Adrenal gland (tissue), 9 donors: ENCODE measurements at regions not wholly inside any gene's neighbourhood (a gene's known extent, or its start where the extent isn't known, plus 50 kb on each side); places are given as distances from the start of the nearest gene placed in this dataset.
A peak's percentile ranks its signal among the peaks of the same experiment; 100 is the strongest.

Experiments used
- DNase-seq, 7 donors: peaks; one replicate each; pipeline ENCODE4 v3.0.0-alpha.2; 2019 to 2020
- H3K27ac ChIP-seq, 5 donors: fragments of 200-600 bp; sonication (generic) in 4 of 5; 1 replicate in 3 of 5; 2 replicates in 2 of 5; pipeline versions ENCODE4 v1.5.1 to v1.8.0; 2016 to 2020; ENCODE audit warnings: mild to moderate bottlenecking in 1 of 5
- H3K27me3 ChIP-seq: fragments of 200-600 bp; 2 replicates; pipeline ENCODE4 v1.8.0; 2021
- H3K36me3 ChIP-seq, 2 donors: fragments of 200-600 bp; replicated peaks in 1 of 2; 1 replicate in 1 of 2; 2 replicates in 1 of 2; pipeline versions ENCODE4 v1.5.1 to v1.8.0; 2018 to 2022
- H3K4me1 ChIP-seq, 2 donors: fragments of 200-600 bp; replicated peaks in 1 of 2; 1 replicate in 1 of 2; 2 replicates in 1 of 2; pipeline versions ENCODE4 v1.5.1 to v1.8.0; 2018 to 2021
- H3K4me3 ChIP-seq, 4 donors: fragments of 200-600 bp; sonication (generic) in 3 of 4; one replicate each; pipeline ENCODE4 v1.5.1; 2016 to 2018
- H3K9me3 ChIP-seq, 3 donors: fragments of 200-600 bp; sonication (generic) in 1 of 3; replicated peaks in 1 of 3; 1 replicate in 2 of 3; 2 replicates in 1 of 3; pipeline versions ENCODE4 v1.5.1 to v1.8.0; 2016 to 2021
- POLR2A ChIP-seq, 2 donors: fragments of 450-650 bp; IDR thresholded peaks; one replicate each; pipeline ENCODE4 v1.6.1; 2017; ENCODE audit warnings: antibody characterized with exemption in 2 of 2, mild to moderate bottlenecking in 2 of 2, moderate library complexity in 1 of 2
- WGBS, 4 donors: extraction: QIAGEN DNeasy Blood & Tissue Kit in 2 of 4; methylation state at CpG; one replicate each; pipeline versions ENCODE4 v1.1.5 to v1.1.7; 2013 to 2017; 5-methylcytosine and 5-hydroxymethylcytosine counted together
- intact Hi-C, 2 donors: fragments of 100-400 bp; cut with DNase I; formaldehyde crosslinking; loops; one replicate each; pipeline versions ENCODE4 v1.14.1 to v1.15.0; 2022 to 2023
- TF ChIP-seq, protein P1 (sequence below), 6 experiments: fragments of 450-650 bp in 4 of 6; fragments of 200-600 bp in 2 of 6; sonication (generic) in 1 of 6; IDR thresholded peaks; 1 replicate in 5 of 6; 2 replicates in 1 of 6; pipeline versions ENCODE4 v1.5.1 to v1.8.0; 2016 to 2021; ENCODE audit warnings: antibody characterized with exemption in 6 of 6, mild to moderate bottlenecking in 2 of 6, moderate library complexity in 1 of 6
- donor health status: healthy with polysubstance abuse.
- donor health status: Bipolar disorder and iron deficiency.
- donor health status: DM: yes; HTN: yes; CAD: no.
- donor health status: DM: no; HTN: no; CAD: no.
- donor health status: DM: no; HTN: no; CAD: no.

DNA sequence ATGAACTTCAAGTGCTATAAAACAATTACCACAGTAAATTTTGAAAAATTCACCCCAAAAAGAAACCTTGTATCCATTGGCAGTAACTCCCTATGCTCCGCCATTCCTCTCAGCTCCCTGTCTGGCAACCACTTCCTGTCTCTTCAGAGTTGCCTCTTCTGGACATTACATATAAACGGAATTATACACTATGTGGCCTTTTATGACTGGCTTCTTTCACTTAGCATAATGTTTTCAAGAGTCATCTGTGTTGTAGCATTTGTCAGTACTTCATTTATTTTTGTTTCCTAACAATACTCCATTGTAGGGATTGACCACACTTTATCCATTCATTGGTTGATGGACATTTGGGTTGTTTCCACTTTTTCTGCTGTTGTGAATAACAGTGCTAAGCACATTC lies 50.1 kb downstream of the CEP43 start:
- no peaks in the 10 kb centered on the region for H3K36me3 ChIP-seq
- no peak overlapping the region for H3K4me3 ChIP-seq
- WGBS, 4 donors, result 86 to 90% (median 87%) methylated on average over 2 of the region's 2 CpGs
- no peaks in the 10 kb centered on the region for H3K27me3 ChIP-seq
- no peak for DNase-seq
- H3K4me1 ChIP-seq, result no peaks in the 10 kb centered on the region
- no peak overlapping the region for H3K27ac ChIP-seq
- TF ChIP-seq POLR2A (IDR thresholded peaks at IDR 0.05), result no peak
- TF ChIP-seq, protein P1, sequence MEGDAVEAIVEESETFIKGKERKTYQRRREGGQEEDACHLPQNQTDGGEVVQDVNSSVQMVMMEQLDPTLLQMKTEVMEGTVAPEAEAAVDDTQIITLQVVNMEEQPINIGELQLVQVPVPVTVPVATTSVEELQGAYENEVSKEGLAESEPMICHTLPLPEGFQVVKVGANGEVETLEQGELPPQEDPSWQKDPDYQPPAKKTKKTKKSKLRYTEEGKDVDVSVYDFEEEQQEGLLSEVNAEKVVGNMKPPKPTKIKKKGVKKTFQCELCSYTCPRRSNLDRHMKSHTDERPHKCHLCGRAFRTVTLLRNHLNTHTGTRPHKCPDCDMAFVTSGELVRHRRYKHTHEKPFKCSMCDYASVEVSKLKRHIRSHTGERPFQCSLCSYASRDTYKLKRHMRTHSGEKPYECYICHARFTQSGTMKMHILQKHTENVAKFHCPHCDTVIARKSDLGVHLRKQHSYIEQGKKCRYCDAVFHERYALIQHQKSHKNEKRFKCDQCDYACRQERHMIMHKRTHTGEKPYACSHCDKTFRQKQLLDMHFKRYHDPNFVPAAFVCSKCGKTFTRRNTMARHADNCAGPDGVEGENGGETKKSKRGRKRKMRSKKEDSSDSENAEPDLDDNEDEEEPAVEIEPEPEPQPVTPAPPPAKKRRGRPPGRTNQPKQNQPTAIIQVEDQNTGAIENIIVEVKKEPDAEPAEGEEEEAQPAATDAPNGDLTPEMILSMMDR (IDR thresholded peaks at IDR 0.05), result no peak
- intact Hi-C loops, result no loop called here
- no peaks in the 10 kb centered on the region for H3K9me3 ChIP-seq

DNA sequence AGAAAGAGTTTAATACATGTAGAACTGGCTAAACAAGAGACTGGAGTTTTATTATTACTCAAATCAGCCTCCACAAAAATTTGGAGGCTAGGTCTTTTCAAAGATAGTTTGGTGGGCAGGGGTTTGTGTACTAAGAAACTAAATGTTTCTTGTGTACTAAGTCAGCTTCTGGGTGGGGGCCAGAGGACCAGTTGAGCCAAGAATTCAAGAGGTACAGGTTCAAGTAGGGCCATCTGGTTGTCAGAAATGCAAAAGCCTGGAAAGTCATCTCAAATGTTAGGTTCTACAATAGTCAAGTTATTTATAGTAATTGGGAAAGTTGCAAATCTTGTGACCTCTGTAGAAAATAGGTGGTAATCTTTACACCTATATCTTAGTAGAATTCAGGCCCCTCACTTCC lies 51.7 kb downstream of the CEP43 start:
- H3K4me3 ChIP-seq, result no peak overlapping the region
- no peak overlapping the region for H3K27ac ChIP-seq
- no peaks in the 10 kb centered on the region for H3K4me1 ChIP-seq
- no peaks in the 10 kb centered on the region for H3K27me3 ChIP-seq
- no peak for DNase-seq
- no peaks in the 10 kb centered on the region for H3K36me3 ChIP-seq
- no peak for TF ChIP-seq POLR2A (IDR thresholded peaks at IDR 0.05)
- TF ChIP-seq, protein P1 (IDR thresholded peaks at IDR 0.05), result no peak
- intact Hi-C loops, result no loop called here
- H3K9me3 ChIP-seq, result no peaks in the 10 kb centered on the region

DNA sequence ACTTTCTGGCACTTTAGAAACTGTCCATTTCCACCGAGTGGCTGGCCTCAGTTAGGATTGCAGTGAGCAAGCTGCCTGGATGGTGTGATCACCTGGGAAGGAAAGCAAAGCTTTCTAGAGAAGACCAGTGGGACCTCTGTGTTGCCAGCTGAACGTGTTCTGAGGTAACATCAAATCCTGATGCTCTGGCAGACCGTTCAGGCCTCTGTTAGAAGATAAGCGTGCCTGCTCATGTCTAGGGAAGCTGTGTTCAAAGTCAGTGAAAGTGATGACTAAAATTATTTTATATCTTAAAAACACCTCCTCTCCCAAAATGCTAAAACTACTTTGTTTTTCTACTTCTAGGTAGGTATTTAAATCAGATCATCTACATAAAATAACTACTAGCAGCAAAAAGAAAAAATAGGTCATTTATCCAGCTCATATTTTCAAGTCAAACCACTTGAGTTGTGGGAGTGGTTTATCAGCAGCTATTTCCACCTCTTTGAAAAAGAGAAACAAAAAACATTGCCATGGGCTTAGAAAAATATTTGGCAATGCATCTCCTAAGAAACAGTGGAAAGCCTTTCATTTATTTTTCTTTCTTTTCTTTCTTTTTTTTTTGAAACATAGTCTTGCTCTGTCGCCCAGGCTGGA lies 54.8 kb downstream of the CEP43 start:
- no peak for DNase-seq
- Histone ChIP-seq H3K9me3 (no peaks in the 10 kb centered on the region), H3K4me3 (no peak overlapping the region), H3K4me1 (no peaks in the 10 kb centered on the region), H3K36me3 (no peaks in the 10 kb centered on the region), H3K27ac (no peak overlapping the region), H3K27me3 (no peaks in the 10 kb centered on the region)
- 74 to 94% (median 85%) methylated on average over 5 of the region's 5 CpGs for WGBS, 4 donors
- intact Hi-C loops, result no loop called here
- TF ChIP-seq, protein P1 (IDR thresholded peaks at IDR 0.05), result no peak
- no peak for TF ChIP-seq POLR2A (IDR thresholded peaks at IDR 0.05)

DNA sequence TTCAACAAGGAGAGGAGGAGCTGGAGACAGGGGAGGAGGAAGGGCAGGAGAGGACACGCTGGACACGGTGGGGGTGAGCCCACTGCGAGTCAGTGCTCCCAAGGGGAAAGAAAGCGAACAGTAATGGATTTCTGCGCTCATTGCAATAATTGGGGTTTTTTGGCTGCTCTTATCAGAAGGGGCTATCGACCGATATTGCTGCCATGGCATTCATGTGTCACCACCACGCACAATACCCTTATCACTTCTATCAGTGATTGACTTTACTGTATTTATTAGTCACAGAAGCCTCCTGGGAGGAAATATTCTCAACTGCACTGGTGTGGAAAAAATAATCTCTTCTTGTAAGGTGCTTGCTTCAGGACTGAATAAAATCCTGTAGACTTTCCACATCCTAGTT lies 55.8 kb downstream of the CEP43 start:
- Histone ChIP-seq H3K36me3 (no peaks in the 10 kb centered on the region), H3K4me3 (no peak overlapping the region), H3K9me3 (no peaks in the 10 kb centered on the region), H3K27me3 (no peaks in the 10 kb centered on the region), H3K4me1 (no peaks in the 10 kb centered on the region), H3K27ac (no peak overlapping the region)
- TF ChIP-seq, protein P1 (IDR thresholded peaks at IDR 0.05), result no peak
- TF ChIP-seq POLR2A (IDR thresholded peaks at IDR 0.05), result no peak
- WGBS, 4 donors, result 82 to 87% (median 85%) methylated on average over 8 of the region's 8 CpGs
- peak in 1 of 7 donors; percentile 25 for DNase-seq
- intact Hi-C loops, result no loop called here
